HG02759 (cell line): ENCODE measurements at regions not wholly inside any gene's neighbourhood (a gene's known extent, or its start where the extent isn't known, plus 50 kb on each side); places are given as distances from the start of the nearest gene placed in this dataset.
"Not testable (repeated sequence)": the region's sequence is repeated elsewhere in the genome, so short reads cannot be mapped to it uniquely, and the experiment has no call there.

Source experiments
- ATAC-seq: cut with Tn5 transposase; IDR thresholded peaks from one replicate; pipeline ENCODE4 v1.9.1; 2021; ENCODE audit warnings: mild to moderate bottlenecking, moderate library complexity; ENCODE audit not compliant: unreplicated experiment

DNA sequence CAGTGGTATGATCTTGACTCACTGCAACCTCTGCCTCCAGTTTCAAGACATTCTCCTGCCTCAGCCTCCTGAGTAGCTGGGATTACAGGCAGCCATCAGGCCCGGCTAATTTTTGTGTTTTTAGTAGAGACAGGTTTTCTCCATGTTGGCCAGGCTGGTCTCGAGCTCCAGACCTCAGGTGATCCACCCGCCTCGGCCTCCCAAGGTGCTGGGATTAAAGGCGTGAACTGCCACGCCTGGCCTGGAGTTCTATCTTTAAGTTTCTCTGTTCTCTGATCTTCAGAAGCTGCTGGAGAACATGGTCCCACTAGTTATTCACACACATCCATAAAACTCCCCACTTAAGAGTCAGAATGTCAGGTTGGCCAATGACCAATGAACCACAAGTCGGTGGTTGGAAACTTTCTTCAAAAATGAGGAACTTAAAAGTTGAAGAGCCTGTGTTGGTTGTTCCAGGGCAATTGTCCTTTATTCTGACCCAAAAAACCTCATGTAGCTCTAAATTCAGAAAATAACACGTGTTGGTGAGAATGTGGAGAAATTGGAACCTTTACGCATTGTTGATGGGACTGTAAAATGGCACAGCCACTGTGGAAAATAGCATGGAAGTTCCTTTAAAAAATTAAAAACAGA is 55.9 kb upstream of the PIK3CB start:
- peak; percentile 83 for ATAC-seq

DNA sequence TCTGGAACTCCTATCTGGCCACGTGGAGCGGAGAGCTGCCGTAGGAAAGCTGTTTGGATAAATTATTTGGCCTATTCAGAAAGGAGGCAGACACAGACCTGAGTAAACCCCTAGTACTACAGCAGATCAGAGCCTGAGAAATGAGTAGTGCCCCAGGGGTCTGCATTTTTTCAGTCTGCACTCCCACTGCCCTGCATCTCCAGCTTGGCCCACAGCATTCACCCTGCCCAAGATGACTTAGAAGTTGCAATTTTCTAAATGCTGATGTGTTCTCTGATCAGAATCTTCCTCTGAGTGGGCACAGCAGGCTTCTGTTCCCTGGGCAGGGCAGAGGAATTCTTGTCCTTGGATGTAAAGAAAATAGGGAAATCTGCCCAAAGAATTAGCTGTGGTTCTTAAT is 55.1 kb upstream of the PIK3CB start:
- no peak for ATAC-seq

DNA sequence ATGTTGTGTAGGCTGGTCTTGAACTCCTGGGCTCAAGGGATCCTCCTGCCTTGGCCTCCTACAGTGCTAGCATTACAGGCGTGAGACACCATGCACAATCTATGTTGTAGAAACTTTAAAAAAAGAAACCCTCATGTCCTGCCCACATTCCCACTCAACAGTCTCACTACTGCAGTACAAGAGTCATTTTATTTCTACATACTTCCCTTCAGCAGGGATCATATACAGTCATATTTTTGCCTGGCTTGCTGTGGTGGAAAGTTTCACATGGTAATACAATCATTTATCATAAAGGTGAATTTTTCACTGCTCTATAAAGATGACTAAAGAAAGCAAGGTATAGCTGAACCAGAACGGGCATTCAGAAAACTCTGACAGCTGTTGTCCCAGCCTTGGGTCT is 53.8 kb upstream of the PIK3CB start:
- no peak for ATAC-seq

DNA sequence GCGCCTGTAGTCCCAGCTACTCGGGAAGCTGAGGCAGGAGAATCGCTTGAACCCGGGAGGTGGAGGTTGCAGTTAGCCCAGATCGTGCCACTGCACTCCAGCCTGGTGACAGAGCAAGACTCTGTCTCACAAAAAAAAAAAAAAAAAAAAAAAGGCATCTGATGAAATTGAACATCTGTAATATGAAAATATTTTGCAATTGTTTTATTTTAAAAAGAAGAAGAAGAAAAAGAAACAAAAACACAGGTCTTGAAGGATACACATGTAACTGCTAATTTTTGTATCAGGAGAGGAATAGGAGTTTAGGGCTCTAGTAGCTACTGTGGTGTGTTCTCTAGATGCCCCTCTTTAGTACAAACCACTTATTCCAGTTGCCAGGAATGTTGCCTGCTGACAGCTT is 51.4 kb upstream of the PIK3CB start:
- not testable (repeated sequence) for ATAC-seq
